ENCODE measurements at regions not wholly inside any gene's neighbourhood (a gene's known extent, or its start where the extent isn't known, plus 50 kb on each side); places are given as distances from the start of the nearest gene placed in this dataset.

DNA sequence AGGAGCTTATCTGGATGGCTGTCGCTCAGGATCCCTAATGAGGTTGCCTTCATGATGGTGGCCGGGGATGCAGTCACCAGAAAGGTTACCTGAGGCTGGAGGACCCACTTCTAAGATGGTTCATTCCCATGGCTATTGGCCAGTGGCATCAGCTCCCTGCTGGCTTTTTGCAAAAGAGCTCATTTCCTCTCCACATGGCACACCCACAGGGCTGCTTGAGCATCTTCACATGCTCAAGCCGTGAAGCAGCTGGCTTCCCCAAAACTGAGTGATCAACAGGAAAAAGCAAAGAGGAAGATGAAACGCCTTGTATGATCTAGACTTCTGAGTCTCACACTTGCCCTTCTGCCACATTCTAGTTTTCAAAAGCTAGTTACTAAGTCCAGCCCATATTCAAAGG is 124.6 kb upstream of the CXADR start:
- Histone ChIP-seq H4K91ac (ENCODE audit: low read depth, low read length, poor library complexity) (no peak overlapping the region), H3K4me3 (ENCODE audit: low read length in 2 of 2) (no peak overlapping the region), H3K23ac (ENCODE audit: low read depth, low read length, poor library complexity) (no peak overlapping the region), H3K4ac (ENCODE audit: low read length) (no peak overlapping the region), H3K79me1 (ENCODE audit: low read depth, low read length) (no peaks in the 10 kb centered on the region), H3K4me1 (ENCODE audit: control insufficient read depth in 2 of 2, insufficient read depth in 1 of 2, low read depth in 1 of 2, low read length in 2 of 2) (no peaks in the 10 kb centered on the region), H2AFZ (ENCODE audit: low read length) (peak overlapping the region; percentile 43), H2BK120ac (ENCODE audit: low read depth, low read length) (no peak overlapping the region), H3K18ac (ENCODE audit: low read length) (no peak overlapping the region), H2BK12ac (ENCODE audit: low read length) (no peak overlapping the region), H3K4me2 (ENCODE audit: insufficient read depth, low read length, poor library complexity, severe bottlenecking) (no peak overlapping the region), H3K27me3 (ENCODE audit: control insufficient read depth in 3 of 3, insufficient read depth in 3 of 3, low read depth in 1 of 3, low read length in 3 of 3) (no peaks in the 10 kb centered on the region), H2BK5ac (ENCODE audit: low read length) (no peak overlapping the region), H3K9me3 (replicated peaks in 1 of 2; ENCODE audit: control insufficient read depth in 2 of 2, insufficient read depth in 1 of 2, low read depth in 1 of 2, low read length in 2 of 2) (no peaks in the 10 kb centered on the region), H3K14ac (ENCODE audit: low read length) (no peak overlapping the region), H2AK5ac (ENCODE audit: low read depth, low read length) (no peak overlapping the region), H3K36me3 (replicated peaks in 1 of 2; ENCODE audit: control insufficient read depth in 2 of 2, insufficient read depth in 2 of 2, low read length in 2 of 2) (no peaks in the 10 kb centered on the region), H3K9ac (ENCODE audit: low read depth, low read length, poor library complexity) (no peak overlapping the region), H2BK15ac (ENCODE audit: low read length) (no peak overlapping the region), H3K27ac (replicated peaks; ENCODE audit: low read length) (no peak overlapping the region), H4K8ac (ENCODE audit: low read depth, low read length) (no peak overlapping the region)
- DNase-seq (ENCODE audit: low spot score) = no peak
- no CpG with 5 or more reads among the region's 4 CpGs for WGBS, 2 donors (ENCODE audit: extremely low coverage in 2 of 2, insufficient read length in 2 of 2, insufficient replicate concordance in 1 of 2)

DNA sequence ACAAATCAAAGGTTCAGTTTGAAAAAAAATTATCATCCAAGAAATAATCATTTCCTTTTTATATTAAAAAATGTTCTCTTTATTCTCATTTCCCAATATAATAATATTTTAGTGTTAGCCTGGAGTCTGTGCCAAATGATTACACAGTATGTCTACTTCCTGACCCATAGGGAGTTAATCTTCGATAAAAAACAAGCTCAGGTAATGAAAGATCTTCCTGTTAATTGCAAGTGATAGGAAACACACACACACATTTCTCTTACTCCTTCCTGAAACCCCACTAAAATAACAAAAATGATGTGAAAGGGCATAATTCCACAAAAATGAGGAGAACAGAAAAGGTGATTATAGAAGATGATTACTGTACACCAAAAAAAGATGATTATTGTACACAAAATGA is 123.5 kb upstream of the CXADR start:
- H2BK5ac ChIP-seq (ENCODE audit: low read length) = no peak overlapping the region
- H3K27me3 ChIP-seq (ENCODE audit: control insufficient read depth in 3 of 3, insufficient read depth in 3 of 3, low read depth in 1 of 3, low read length in 3 of 3) = no peaks in the 10 kb centered on the region
- H3K4me1 ChIP-seq (ENCODE audit: control insufficient read depth in 2 of 2, insufficient read depth in 1 of 2, low read depth in 1 of 2, low read length in 2 of 2) = peaks cover 1 to 4% of the 10 kb centered on the region in 2 donors
- H3K79me1 ChIP-seq (ENCODE audit: low read depth, low read length) = no peaks in the 10 kb centered on the region
- H2BK15ac ChIP-seq (ENCODE audit: low read length) = no peak overlapping the region
- H3K4ac ChIP-seq (ENCODE audit: low read length) = no peak overlapping the region
- H4K8ac ChIP-seq (ENCODE audit: low read depth, low read length) = no peak overlapping the region
- DNase-seq (ENCODE audit: low spot score) = no peak
- H3K9me3 ChIP-seq (replicated peaks in 1 of 2; ENCODE audit: control insufficient read depth in 2 of 2, insufficient read depth in 1 of 2, low read depth in 1 of 2, low read length in 2 of 2) = no peaks in the 10 kb centered on the region
- no peak overlapping the region for H3K4me3 ChIP-seq (ENCODE audit: low read length in 2 of 2)
- H3K14ac ChIP-seq (ENCODE audit: low read length) = no peak overlapping the region
- no peak overlapping the region for H2AFZ ChIP-seq (ENCODE audit: low read length)
- no peak overlapping the region for H3K9ac ChIP-seq (ENCODE audit: low read depth, low read length, poor library complexity)
- H3K18ac ChIP-seq (ENCODE audit: low read length) = no peak overlapping the region
- H3K4me2 ChIP-seq (ENCODE audit: insufficient read depth, low read length, poor library complexity, severe bottlenecking) = no peak overlapping the region
- H2BK120ac ChIP-seq (ENCODE audit: low read depth, low read length) = no peak overlapping the region
- no CpG with 5 or more reads among the region's 1 CpG for WGBS, 2 donors (ENCODE audit: extremely low coverage in 2 of 2, insufficient read length in 2 of 2, insufficient replicate concordance in 1 of 2)
- H2AK5ac ChIP-seq (ENCODE audit: low read depth, low read length) = no peak overlapping the region
- no peak overlapping the region for H4K91ac ChIP-seq (ENCODE audit: low read depth, low read length, poor library complexity)
- H3K23ac ChIP-seq (ENCODE audit: low read depth, low read length, poor library complexity) = no peak overlapping the region
- H2BK12ac ChIP-seq (ENCODE audit: low read length) = no peak overlapping the region
- no peak overlapping the region for H3K27ac ChIP-seq (replicated peaks; ENCODE audit: low read length)
- H3K36me3 ChIP-seq (replicated peaks in 1 of 2; ENCODE audit: control insufficient read depth in 2 of 2, insufficient read depth in 2 of 2, low read length in 2 of 2) = no peaks in the 10 kb centered on the region

DNA sequence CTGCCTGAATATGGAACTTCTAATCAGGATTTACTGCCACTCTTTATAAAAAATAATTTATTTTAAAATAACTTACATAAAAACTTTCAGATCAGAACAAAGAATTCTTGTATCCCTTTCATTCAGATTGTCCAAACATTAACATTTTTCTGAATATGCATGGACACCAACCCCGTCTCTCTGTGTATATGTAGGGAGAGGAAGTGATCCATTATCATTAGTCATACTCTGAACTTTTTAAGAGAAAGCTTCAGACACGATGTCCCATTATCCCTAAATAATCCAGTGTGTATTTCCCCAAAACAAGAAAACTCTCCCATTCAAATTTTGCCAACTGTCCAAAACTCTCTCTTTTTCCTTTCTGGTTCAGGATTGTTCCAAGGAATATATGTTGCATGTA is 122.3 kb upstream of the CXADR start:
- Histone ChIP-seq H3K9ac (ENCODE audit: low read depth, low read length, poor library complexity) (no peak overlapping the region), H3K4me1 (ENCODE audit: control insufficient read depth in 2 of 2, insufficient read depth in 1 of 2, low read depth in 1 of 2, low read length in 2 of 2) (peaks cover 4% of the 10 kb centered on the region in 2 donors), H2BK15ac (ENCODE audit: low read length) (no peak overlapping the region), H3K4me3 (ENCODE audit: low read length in 2 of 2) (no peak overlapping the region), H3K27me3 (ENCODE audit: control insufficient read depth in 3 of 3, insufficient read depth in 3 of 3, low read depth in 1 of 3, low read length in 3 of 3) (no peaks in the 10 kb centered on the region), H3K23ac (ENCODE audit: low read depth, low read length, poor library complexity) (no peak overlapping the region), H4K8ac (ENCODE audit: low read depth, low read length) (no peak overlapping the region), H3K4me2 (ENCODE audit: insufficient read depth, low read length, poor library complexity, severe bottlenecking) (no peak overlapping the region), H2BK5ac (ENCODE audit: low read length) (no peak overlapping the region), H3K36me3 (replicated peaks in 1 of 2; ENCODE audit: control insufficient read depth in 2 of 2, insufficient read depth in 2 of 2, low read length in 2 of 2) (no peaks in the 10 kb centered on the region), H3K4ac (ENCODE audit: low read length) (no peak overlapping the region), H3K79me1 (ENCODE audit: low read depth, low read length) (no peaks in the 10 kb centered on the region), H3K18ac (ENCODE audit: low read length) (no peak overlapping the region), H3K9me3 (replicated peaks in 1 of 2; ENCODE audit: control insufficient read depth in 2 of 2, insufficient read depth in 1 of 2, low read depth in 1 of 2, low read length in 2 of 2) (no peaks in the 10 kb centered on the region), H2BK120ac (ENCODE audit: low read depth, low read length) (no peak overlapping the region), H2AK5ac (ENCODE audit: low read depth, low read length) (no peak overlapping the region), H3K27ac (replicated peaks; ENCODE audit: low read length) (no peak overlapping the region), H2BK12ac (ENCODE audit: low read length) (no peak overlapping the region), H4K91ac (ENCODE audit: low read depth, low read length, poor library complexity) (no peak overlapping the region), H2AFZ (ENCODE audit: low read length) (no peak overlapping the region), H3K14ac (ENCODE audit: low read length) (no peak overlapping the region)
- WGBS, 2 donors (ENCODE audit: extremely low coverage in 2 of 2, insufficient read length in 2 of 2, insufficient replicate concordance in 1 of 2) = no CpG with 5 or more reads among the region's 2 CpGs
- DNase-seq (ENCODE audit: low spot score) = no peak

DNA sequence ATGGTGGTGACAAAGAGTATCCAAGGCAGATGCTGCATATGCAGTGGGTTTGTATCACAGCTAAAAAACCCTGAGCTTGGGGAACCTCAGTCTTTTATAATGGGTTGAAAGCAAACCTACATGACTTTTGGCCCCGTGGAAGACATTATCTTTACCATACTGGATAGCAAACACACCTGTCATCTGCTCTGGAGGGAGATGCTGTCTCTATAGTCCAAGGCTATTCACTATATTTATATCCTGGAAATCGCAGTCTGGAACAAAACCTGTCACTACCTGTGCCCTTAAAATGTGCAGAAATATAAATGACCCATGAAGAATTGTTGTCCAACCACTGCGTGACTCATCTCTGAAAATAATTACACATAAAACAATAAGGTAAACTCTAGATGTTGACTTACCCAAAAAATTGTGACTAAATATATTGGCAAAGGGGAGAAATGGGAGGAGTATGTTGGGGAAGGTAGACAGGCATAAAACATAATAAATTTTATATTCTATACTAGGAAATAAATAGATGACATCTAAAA is 121.0 kb upstream of the CXADR start:
- Histone ChIP-seq H2BK5ac (ENCODE audit: low read length) (no peak overlapping the region), H2BK12ac (ENCODE audit: low read length) (no peak overlapping the region), H3K18ac (ENCODE audit: low read length) (no peak overlapping the region), H3K27ac (replicated peaks; ENCODE audit: low read length) (no peak overlapping the region), H2BK15ac (ENCODE audit: low read length) (no peak overlapping the region), H3K4ac (ENCODE audit: low read length) (peak overlapping the region; percentile 76), H2AFZ (ENCODE audit: low read length) (no peak overlapping the region), H3K9me3 (replicated peaks in 1 of 2; ENCODE audit: control insufficient read depth in 2 of 2, insufficient read depth in 1 of 2, low read depth in 1 of 2, low read length in 2 of 2) (no peaks in the 10 kb centered on the region), H3K27me3 (ENCODE audit: control insufficient read depth in 3 of 3, insufficient read depth in 3 of 3, low read depth in 1 of 3, low read length in 3 of 3) (no peaks in the 10 kb centered on the region), H3K4me3 (ENCODE audit: low read length in 2 of 2) (no peak overlapping the region), H3K14ac (ENCODE audit: low read length) (no peak overlapping the region), H3K23ac (ENCODE audit: low read depth, low read length, poor library complexity) (no peak overlapping the region), H4K8ac (ENCODE audit: low read depth, low read length) (no peak overlapping the region), H4K91ac (ENCODE audit: low read depth, low read length, poor library complexity) (no peak overlapping the region), H3K9ac (ENCODE audit: low read depth, low read length, poor library complexity) (no peak overlapping the region), H3K4me1 (ENCODE audit: control insufficient read depth in 2 of 2, insufficient read depth in 1 of 2, low read depth in 1 of 2, low read length in 2 of 2) (peaks cover 4% of the 10 kb centered on the region in 2 donors), H3K36me3 (replicated peaks in 1 of 2; ENCODE audit: control insufficient read depth in 2 of 2, insufficient read depth in 2 of 2, low read length in 2 of 2) (no peaks in the 10 kb centered on the region), H3K79me1 (ENCODE audit: low read depth, low read length) (no peaks in the 10 kb centered on the region), H3K4me2 (ENCODE audit: insufficient read depth, low read length, poor library complexity, severe bottlenecking) (no peak overlapping the region), H2BK120ac (ENCODE audit: low read depth, low read length) (no peak overlapping the region), H2AK5ac (ENCODE audit: low read depth, low read length) (no peak overlapping the region)
- DNase-seq (ENCODE audit: low spot score) = no peak
- no CpG with 5 or more reads among the region's 3 CpGs for WGBS, 2 donors (ENCODE audit: extremely low coverage in 2 of 2, insufficient read length in 2 of 2, insufficient replicate concordance in 1 of 2)

Data from neuronal stem cell (in vitro differentiated cells).